22Rv1 (cell line): ENCODE measurements at regions not wholly inside any gene's neighbourhood (a gene's known extent, or its start where the extent isn't known, plus 50 kb on each side); places are given as distances from the start of the nearest gene placed in this dataset.

Experiments
- CTCF ChIP-seq: fragments of 450-650 bp; IDR thresholded peaks from 2 replicates; pipeline ENCODE4 v1.5.1; 2017; ENCODE audit warnings: mild to moderate bottlenecking
- ZFX ChIP-seq: fragments of 450-650 bp; IDR thresholded peaks from 2 replicates; pipeline ENCODE4 v1.6.1; 2017; ENCODE audit warnings: antibody characterized with exemption, borderline replicate concordance

- no peak for TF ChIP-seq CTCF
- no peak for TF ChIP-seq ZFX
Observed at GRCh38 chr12:115850957-115851356, 426.5 kb downstream of the MED13L start.
